ENCODE measurements at regions not wholly inside any gene's neighbourhood (a gene's known extent, or its start where the extent isn't known, plus 50 kb on each side); places are given as distances from the start of the nearest gene placed in this dataset.
A peak's percentile ranks its signal among the peaks of the same experiment; 100 is the strongest.

GRCh38 chr5:2602451-2603271, 148.8 kb downstream of the IRX2 start:
- no peak overlapping the region for H3K4me2 ChIP-seq (ENCODE audit: low read length)
- H3K9me3 Mint-ChIP-seq (ENCODE audit: unreplicated experiment): no peaks in the 10 kb centered on the region
- H3K4me1 Mint-ChIP-seq (ENCODE audit: low read depth, unreplicated experiment): peaks cover 5% of the 10 kb centered on the region
- no peak overlapping the region for H3K4me3 Mint-ChIP-seq (ENCODE audit: unreplicated experiment)
- no peaks in the 10 kb centered on the region for H3K36me3 ChIP-seq (ENCODE audit: insufficient read depth, low read length)
- FAIRE-seq: no peak
- H3K36me3 Mint-ChIP-seq (ENCODE audit: low read depth, unreplicated experiment): no peaks in the 10 kb centered on the region
- no peaks in the 10 kb centered on the region for H3K4me1 ChIP-seq (ENCODE audit: insufficient read depth, low read length)
- no peak overlapping the region for H2AFZ ChIP-seq (ENCODE audit: low read depth, low read length)
- no peaks in the 10 kb centered on the region for H3K79me2 ChIP-seq (ENCODE audit: insufficient read depth, low read length)
- no peak overlapping the region for H3K9ac ChIP-seq (ENCODE audit: low read length)
- H3K27me3 ChIP-seq (ENCODE audit: insufficient read depth, low read length): no peaks in the 10 kb centered on the region
- H3K9me3 ChIP-seq (ENCODE audit: insufficient read depth, low read depth, low read length): no peaks in the 10 kb centered on the region
- no peak overlapping the region for H3K27ac Mint-ChIP-seq (ENCODE audit: unreplicated experiment)
- TF ChIP-seq, protein P1, sequence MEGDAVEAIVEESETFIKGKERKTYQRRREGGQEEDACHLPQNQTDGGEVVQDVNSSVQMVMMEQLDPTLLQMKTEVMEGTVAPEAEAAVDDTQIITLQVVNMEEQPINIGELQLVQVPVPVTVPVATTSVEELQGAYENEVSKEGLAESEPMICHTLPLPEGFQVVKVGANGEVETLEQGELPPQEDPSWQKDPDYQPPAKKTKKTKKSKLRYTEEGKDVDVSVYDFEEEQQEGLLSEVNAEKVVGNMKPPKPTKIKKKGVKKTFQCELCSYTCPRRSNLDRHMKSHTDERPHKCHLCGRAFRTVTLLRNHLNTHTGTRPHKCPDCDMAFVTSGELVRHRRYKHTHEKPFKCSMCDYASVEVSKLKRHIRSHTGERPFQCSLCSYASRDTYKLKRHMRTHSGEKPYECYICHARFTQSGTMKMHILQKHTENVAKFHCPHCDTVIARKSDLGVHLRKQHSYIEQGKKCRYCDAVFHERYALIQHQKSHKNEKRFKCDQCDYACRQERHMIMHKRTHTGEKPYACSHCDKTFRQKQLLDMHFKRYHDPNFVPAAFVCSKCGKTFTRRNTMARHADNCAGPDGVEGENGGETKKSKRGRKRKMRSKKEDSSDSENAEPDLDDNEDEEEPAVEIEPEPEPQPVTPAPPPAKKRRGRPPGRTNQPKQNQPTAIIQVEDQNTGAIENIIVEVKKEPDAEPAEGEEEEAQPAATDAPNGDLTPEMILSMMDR (IDR thresholded peaks at IDR 0.05; ENCODE audit: insufficient read depth, low read depth, low read length): no peak
- no peak for TF ChIP-seq EZH2 (IDR thresholded peaks at IDR 0.05; ENCODE audit: insufficient read depth, low read length)
- no peak overlapping the region for H3K4me3 ChIP-seq (ENCODE audit: insufficient read depth, low read depth, low read length)
- H4K20me1 ChIP-seq (ENCODE audit: insufficient read depth, low read length): no peaks in the 10 kb centered on the region
- H3K27me3 Mint-ChIP-seq (ENCODE audit: low read depth, unreplicated experiment): peaks cover 4% of the 10 kb centered on the region
- peak; percentile 51 for DNase-seq (ENCODE audit: low read depth)
- no peak overlapping the region for H3K27ac ChIP-seq (ENCODE audit: low read depth, low read length)

- DNase-seq (ENCODE audit: low read depth) (no peak), FAIRE-seq (no peak)
- H3K36me3 ChIP-seq (ENCODE audit: insufficient read depth, low read length): no peaks in the 10 kb centered on the region
- no peak overlapping the region for H3K4me3 ChIP-seq (ENCODE audit: insufficient read depth, low read depth, low read length)
- Mint-ChIP-seq H3K27ac (ENCODE audit: unreplicated experiment) (no peak overlapping the region), H3K4me1 (ENCODE audit: low read depth, unreplicated experiment) (no peaks in the 10 kb centered on the region), H3K27me3 (ENCODE audit: low read depth, unreplicated experiment) (peaks cover 4% of the 10 kb centered on the region), H3K4me3 (ENCODE audit: unreplicated experiment) (no peak overlapping the region), H3K36me3 (ENCODE audit: low read depth, unreplicated experiment) (no peaks in the 10 kb centered on the region), H3K9me3 (ENCODE audit: unreplicated experiment) (peaks cover 2% of the 10 kb centered on the region)
- H3K27me3 ChIP-seq (ENCODE audit: insufficient read depth, low read length): no peaks in the 10 kb centered on the region
- no peaks in the 10 kb centered on the region for H3K79me2 ChIP-seq (ENCODE audit: insufficient read depth, low read length)
- no peaks in the 10 kb centered on the region for H4K20me1 ChIP-seq (ENCODE audit: insufficient read depth, low read length)
- H3K4me2 ChIP-seq (ENCODE audit: low read length): no peak overlapping the region
- no peak overlapping the region for H2AFZ ChIP-seq (ENCODE audit: low read depth, low read length)
- no peak overlapping the region for H3K9ac ChIP-seq (ENCODE audit: low read length)
- TF ChIP-seq, protein P1 (IDR thresholded peaks at IDR 0.05; ENCODE audit: insufficient read depth, low read depth, low read length): no peak
- no peak for TF ChIP-seq EZH2 (IDR thresholded peaks at IDR 0.05; ENCODE audit: insufficient read depth, low read length)
- peaks cover 5% of the 10 kb centered on the region for H3K9me3 ChIP-seq (ENCODE audit: insufficient read depth, low read depth, low read length)
- H3K4me1 ChIP-seq (ENCODE audit: insufficient read depth, low read length): no peaks in the 10 kb centered on the region
- H3K27ac ChIP-seq (ENCODE audit: low read depth, low read length): no peak overlapping the region
Measured at GRCh38 chr5:2598503-2598902, 153.0 kb downstream of the IRX2 start.

GRCh38 chr5:2594701-2595100, 156.8 kb downstream of the IRX2 start:
- Mint-ChIP-seq H3K9me3 (ENCODE audit: unreplicated experiment) (peaks cover 2% of the 10 kb centered on the region), H3K27ac (ENCODE audit: unreplicated experiment) (no peak overlapping the region), H3K27me3 (ENCODE audit: low read depth, unreplicated experiment) (peaks cover 7% of the 10 kb centered on the region), H3K4me1 (ENCODE audit: low read depth, unreplicated experiment) (no peaks in the 10 kb centered on the region), H3K36me3 (ENCODE audit: low read depth, unreplicated experiment) (no peaks in the 10 kb centered on the region), H3K4me3 (ENCODE audit: unreplicated experiment) (no peak overlapping the region)
- no peak for TF ChIP-seq EZH2 (IDR thresholded peaks at IDR 0.05; ENCODE audit: insufficient read depth, low read length)
- TF ChIP-seq, protein P1 (IDR thresholded peaks at IDR 0.05; ENCODE audit: insufficient read depth, low read depth, low read length): no peak
- H3K4me2 ChIP-seq (ENCODE audit: low read length): no peak overlapping the region
- H3K9me3 ChIP-seq (ENCODE audit: insufficient read depth, low read depth, low read length): peaks cover 5% of the 10 kb centered on the region
- DNase-seq (ENCODE audit: low read depth): no peak
- no peak overlapping the region for H3K9ac ChIP-seq (ENCODE audit: low read length)
- no peaks in the 10 kb centered on the region for H3K27me3 ChIP-seq (ENCODE audit: insufficient read depth, low read length)
- H2AFZ ChIP-seq (ENCODE audit: low read depth, low read length): no peak overlapping the region
- no peaks in the 10 kb centered on the region for H3K36me3 ChIP-seq (ENCODE audit: insufficient read depth, low read length)
- no peak overlapping the region for H3K4me3 ChIP-seq (ENCODE audit: insufficient read depth, low read depth, low read length)
- no peaks in the 10 kb centered on the region for H3K79me2 ChIP-seq (ENCODE audit: insufficient read depth, low read length)
- no peak overlapping the region for H3K27ac ChIP-seq (ENCODE audit: low read depth, low read length)
- no peak for FAIRE-seq
- no peaks in the 10 kb centered on the region for H4K20me1 ChIP-seq (ENCODE audit: insufficient read depth, low read length)
- H3K4me1 ChIP-seq (ENCODE audit: insufficient read depth, low read length): no peaks in the 10 kb centered on the region

Data from astrocyte (in vitro differentiated cells and primary cell).